Activated naive CD4-positive, alpha-beta T cell treated with anti-CD3 and anti-CD28 coated beads, Interleukin-2, amount 50 U/mL, for 72 hours (primary cell): ENCODE measurements at regions not wholly inside any gene's neighbourhood (a gene's known extent, or its start where the extent isn't known, plus 50 kb on each side); places are given as distances from the start of the nearest gene placed in this dataset.
"Not testable (repeated sequence)": the region's sequence is repeated elsewhere in the genome, so short reads cannot be mapped to it uniquely, and the experiment has no call there.

Source experiments
- ATAC-seq, 2 donors: fragments of 150-1000 bp; cut with Tn5 transposase; 2 replicates each; pipeline ENCODE4 v1.10.0; 2021; ENCODE audit warnings: mild to moderate bottlenecking in 2 of 2, moderate library complexity in 2 of 2
- DNase-seq, 2 donors: peaks; one replicate each; pipeline ENCODE4 v3.0.0; 2021 to 2022; ENCODE audit warnings: low spot score in 2 of 2
- H3K27ac Mint-ChIP-seq, 2 donors: one replicate each; pipeline ENCODE4 v1.8.0; 2022; ENCODE audit warnings: mild to moderate bottlenecking in 2 of 2, mixed read lengths in 2 of 2
- H3K36me3 Mint-ChIP-seq, 2 donors: one replicate each; pipeline ENCODE4 v1.8.0; 2022; ENCODE audit warnings: mixed read lengths in 2 of 2
- H3K9me3 Mint-ChIP-seq, 2 donors: one replicate each; pipeline ENCODE4 v1.8.0; 2022; ENCODE audit warnings: mixed read lengths in 2 of 2

- DNase-seq, H3K36me3 Mint-ChIP-seq, ATAC-seq, H3K27ac Mint-ChIP-seq, H3K9me3 Mint-ChIP-seq: not testable (repeated sequence)
Measured at GRCh38 chr15:84360902-84361301, 125.3 kb downstream of the GOLGA6L4 start.

GRCh38 chr15:84384421-84384820 is 148.8 kb downstream of the GOLGA6L4 start:
- H3K36me3 Mint-ChIP-seq, ATAC-seq, DNase-seq: not testable (repeated sequence)

GRCh38 chr15:84387086-84387485 is 151.5 kb downstream of the GOLGA6L4 start:
- no peak for ATAC-seq
- Mint-ChIP-seq H3K27ac (no peak overlapping the region), H3K36me3 (no peaks in the 10 kb centered on the region)

More at GRCh38 chr15:84384421-84384820, 148.8 kb downstream of the GOLGA6L4 start:
- not testable (repeated sequence) for H3K27ac Mint-ChIP-seq, H3K9me3 Mint-ChIP-seq

GRCh38 chr15:84388201-84388600 is 152.6 kb downstream of the GOLGA6L4 start:
- not testable (repeated sequence) for H3K9me3 Mint-ChIP-seq, DNase-seq, H3K27ac Mint-ChIP-seq, ATAC-seq, H3K36me3 Mint-ChIP-seq

More at GRCh38 chr15:84387086-84387485, 151.5 kb downstream of the GOLGA6L4 start:
- H3K9me3 Mint-ChIP-seq = no peaks in the 10 kb centered on the region
- peak in 1 of 2 donors; percentile 0 for DNase-seq

GRCh38 chr15:84388638-84389037 is 153.1 kb downstream of the GOLGA6L4 start:
- DNase-seq, ATAC-seq: not testable (repeated sequence)

GRCh38 chr15:84390324-84390723 is 154.8 kb downstream of the GOLGA6L4 start:
- DNase-seq, H3K36me3 Mint-ChIP-seq, ATAC-seq, H3K27ac Mint-ChIP-seq, H3K9me3 Mint-ChIP-seq: not testable (repeated sequence)

More at GRCh38 chr15:84388638-84389037, 153.1 kb downstream of the GOLGA6L4 start:
- H3K27ac Mint-ChIP-seq, H3K36me3 Mint-ChIP-seq, H3K9me3 Mint-ChIP-seq: not testable (repeated sequence)

- peak in 1 of 2 donors; percentile 0 for DNase-seq
- Mint-ChIP-seq H3K9me3 (no peaks in the 10 kb centered on the region), H3K27ac (no peak overlapping the region), H3K36me3 (no peaks in the 10 kb centered on the region)
- ATAC-seq = no peak
Measured at GRCh38 chr15:84391191-84391590, 155.6 kb downstream of the GOLGA6L4 start.

GRCh38 chr15:84392020-84392419 is 156.4 kb downstream of the GOLGA6L4 start:
- not testable (repeated sequence) for ATAC-seq, H3K9me3 Mint-ChIP-seq, H3K36me3 Mint-ChIP-seq, H3K27ac Mint-ChIP-seq
- DNase-seq = peak in 1 of 2 donors; percentile 26

- not testable (repeated sequence) for H3K9me3 Mint-ChIP-seq, H3K36me3 Mint-ChIP-seq, H3K27ac Mint-ChIP-seq, ATAC-seq
- peak; percentile 0 to 31 for DNase-seq
Measured at GRCh38 chr15:84393386-84393936, 157.9 kb downstream of the GOLGA6L4 start.

- DNase-seq = peak; percentile 1 to 40
- not testable (repeated sequence) for ATAC-seq, H3K36me3 Mint-ChIP-seq, H3K9me3 Mint-ChIP-seq
- peak overlapping the region in 1 of 2 donors; percentile 87 for H3K27ac Mint-ChIP-seq
Measured at GRCh38 chr15:84393966-84394365, 158.4 kb downstream of the GOLGA6L4 start.

GRCh38 chr15:84395384-84395783 is 159.8 kb downstream of the GOLGA6L4 start:
- H3K9me3 Mint-ChIP-seq, H3K27ac Mint-ChIP-seq, ATAC-seq, H3K36me3 Mint-ChIP-seq: not testable (repeated sequence)
- DNase-seq = peak in 1 of 2 donors; percentile 47

GRCh38 chr15:84395881-84396280 is 160.3 kb downstream of the GOLGA6L4 start:
- not testable (repeated sequence) for H3K36me3 Mint-ChIP-seq, DNase-seq, H3K9me3 Mint-ChIP-seq, ATAC-seq, H3K27ac Mint-ChIP-seq

- not testable (repeated sequence) for ATAC-seq, H3K36me3 Mint-ChIP-seq, H3K9me3 Mint-ChIP-seq, H3K27ac Mint-ChIP-seq
- DNase-seq = peak in 1 of 2 donors; percentile 38
Measured at GRCh38 chr15:84397066-84397465, 161.5 kb downstream of the GOLGA6L4 start.

GRCh38 chr15:84398087-84398486 is 162.5 kb downstream of the GOLGA6L4 start:
- DNase-seq = peak in 1 of 2 donors; percentile 31

GRCh38 chr15:84398763-84399701 is 163.5 kb downstream of the GOLGA6L4 start:
- no peaks in the 10 kb centered on the region for H3K36me3 Mint-ChIP-seq
- H3K9me3 Mint-ChIP-seq = no peaks in the 10 kb centered on the region
- DNase-seq (peak; percentile 1 to 39), ATAC-seq (no peak)
- H3K27ac Mint-ChIP-seq = no peak overlapping the region

More at GRCh38 chr15:84398087-84398486, 162.5 kb downstream of the GOLGA6L4 start:
- ATAC-seq, H3K27ac Mint-ChIP-seq, H3K9me3 Mint-ChIP-seq, H3K36me3 Mint-ChIP-seq: not testable (repeated sequence)

- ATAC-seq (no peak), DNase-seq (peak; percentile 0 to 44)
- H3K9me3 Mint-ChIP-seq = no peaks in the 10 kb centered on the region
- no peaks in the 10 kb centered on the region for H3K36me3 Mint-ChIP-seq
- no peak overlapping the region for H3K27ac Mint-ChIP-seq
Measured at GRCh38 chr15:84400017-84400740, 164.6 kb downstream of the GOLGA6L4 start.

GRCh38 chr15:84400820-84401219 is 165.2 kb downstream of the GOLGA6L4 start:
- no peak for ATAC-seq

More at GRCh38 chr15:84400820-84401219, 165.2 kb downstream of the GOLGA6L4 start:
- Mint-ChIP-seq H3K36me3 (no peaks in the 10 kb centered on the region), H3K27ac (no peak overlapping the region), H3K9me3 (no peaks in the 10 kb centered on the region)
- DNase-seq = peak in 1 of 2 donors; percentile 1
